ENCODE measurements at regions not wholly inside any gene's neighbourhood (a gene's known extent, or its start where the extent isn't known, plus 50 kb on each side); places are given as distances from the start of the nearest gene placed in this dataset.

DNA sequence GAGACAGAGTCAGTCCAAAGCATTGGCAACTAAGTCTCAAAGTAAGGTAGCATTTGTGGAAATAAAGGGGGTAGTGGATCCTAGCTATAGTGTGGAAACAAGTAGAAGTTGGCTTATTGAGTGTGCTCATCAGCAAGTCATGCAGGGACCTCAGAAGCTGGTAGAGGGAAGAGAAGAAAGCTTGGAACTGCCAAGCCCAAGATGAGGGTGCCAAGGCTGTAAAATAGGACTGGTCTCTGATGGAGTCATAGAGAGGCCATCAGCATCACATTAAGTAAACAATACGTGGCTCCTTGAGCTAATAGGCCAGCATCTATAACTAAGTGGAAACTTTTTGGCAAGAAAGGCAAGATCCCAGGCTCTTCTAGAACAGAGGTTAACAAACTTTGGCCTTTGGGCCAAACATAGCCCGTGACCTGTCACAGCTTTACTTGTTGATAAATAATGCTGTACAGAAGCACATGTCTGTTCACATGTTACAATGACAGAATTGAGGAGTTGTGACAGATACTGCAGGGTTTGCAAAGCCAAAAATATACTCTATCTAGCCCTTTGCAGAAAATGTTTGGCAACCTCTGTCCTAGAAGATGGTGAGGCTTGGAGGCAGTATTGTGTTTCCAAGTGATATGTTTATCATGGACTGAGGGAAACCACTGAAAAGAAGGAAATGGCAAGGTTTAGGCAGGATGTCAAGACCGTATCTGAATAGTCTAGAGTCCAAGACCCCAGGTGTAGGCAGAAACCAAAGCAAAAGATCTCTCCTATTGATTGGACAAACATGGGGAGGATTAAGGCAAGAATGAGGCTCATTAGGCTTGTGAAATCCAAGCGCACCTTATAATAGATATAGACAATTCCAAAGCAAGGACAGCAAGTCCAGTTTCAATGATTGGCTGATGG is 62.5 kb upstream of the CD44 start:
- DNase-seq (ENCODE audit: low spot score): no peak
- TF ChIP-seq, protein P1, sequence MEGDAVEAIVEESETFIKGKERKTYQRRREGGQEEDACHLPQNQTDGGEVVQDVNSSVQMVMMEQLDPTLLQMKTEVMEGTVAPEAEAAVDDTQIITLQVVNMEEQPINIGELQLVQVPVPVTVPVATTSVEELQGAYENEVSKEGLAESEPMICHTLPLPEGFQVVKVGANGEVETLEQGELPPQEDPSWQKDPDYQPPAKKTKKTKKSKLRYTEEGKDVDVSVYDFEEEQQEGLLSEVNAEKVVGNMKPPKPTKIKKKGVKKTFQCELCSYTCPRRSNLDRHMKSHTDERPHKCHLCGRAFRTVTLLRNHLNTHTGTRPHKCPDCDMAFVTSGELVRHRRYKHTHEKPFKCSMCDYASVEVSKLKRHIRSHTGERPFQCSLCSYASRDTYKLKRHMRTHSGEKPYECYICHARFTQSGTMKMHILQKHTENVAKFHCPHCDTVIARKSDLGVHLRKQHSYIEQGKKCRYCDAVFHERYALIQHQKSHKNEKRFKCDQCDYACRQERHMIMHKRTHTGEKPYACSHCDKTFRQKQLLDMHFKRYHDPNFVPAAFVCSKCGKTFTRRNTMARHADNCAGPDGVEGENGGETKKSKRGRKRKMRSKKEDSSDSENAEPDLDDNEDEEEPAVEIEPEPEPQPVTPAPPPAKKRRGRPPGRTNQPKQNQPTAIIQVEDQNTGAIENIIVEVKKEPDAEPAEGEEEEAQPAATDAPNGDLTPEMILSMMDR (IDR thresholded peaks at IDR 0.05; ENCODE audit: borderline replicate concordance, control extremely low read depth, extremely low read depth, insufficient read depth, missing control alignments): no peak
- in situ Hi-C loops (cut with MboI; ENCODE audit: low sequenced_read_pairs, unreplicated experiment): no loop called here

DNA sequence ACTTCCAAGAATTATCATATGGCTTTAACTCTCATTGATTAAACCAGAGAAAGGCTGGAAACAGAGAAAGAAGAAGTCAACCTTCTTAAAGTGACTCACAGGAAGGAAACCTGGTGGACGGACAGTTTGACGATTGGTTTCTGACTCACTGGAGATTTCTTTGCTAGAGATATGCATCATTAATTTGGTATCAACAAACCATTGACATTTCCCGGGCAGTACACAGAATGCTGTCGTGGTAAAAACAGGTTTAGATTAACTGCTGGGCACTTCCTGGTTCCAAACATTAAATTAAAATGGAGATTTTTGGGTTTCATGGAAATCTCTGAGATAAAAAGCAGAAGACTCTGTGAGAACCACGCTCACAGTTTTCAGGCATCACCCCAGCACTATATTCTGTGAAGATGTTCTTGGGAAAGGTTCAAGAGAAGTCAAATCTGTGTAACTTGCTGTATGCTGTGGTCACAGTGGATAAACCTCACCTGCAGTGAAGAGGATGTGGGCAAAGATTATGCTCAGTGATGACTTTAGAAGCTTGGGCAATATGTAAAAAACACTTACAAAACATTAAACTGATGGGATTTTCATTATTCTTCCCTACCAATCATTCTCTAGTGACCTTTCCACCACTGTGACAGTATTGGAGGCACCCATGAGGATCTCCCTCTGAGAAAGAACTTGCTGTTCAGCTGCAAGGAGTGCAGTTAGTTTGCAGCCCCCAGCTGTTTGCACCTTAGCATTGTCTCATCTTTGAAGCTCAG is 61.1 kb upstream of the CD44 start:
- TF ChIP-seq, protein P1 (IDR thresholded peaks at IDR 0.05; ENCODE audit: borderline replicate concordance, control extremely low read depth, extremely low read depth, insufficient read depth, missing control alignments): no peak
- in situ Hi-C loops (cut with MboI; ENCODE audit: low sequenced_read_pairs, unreplicated experiment): no loop called here

DNA sequence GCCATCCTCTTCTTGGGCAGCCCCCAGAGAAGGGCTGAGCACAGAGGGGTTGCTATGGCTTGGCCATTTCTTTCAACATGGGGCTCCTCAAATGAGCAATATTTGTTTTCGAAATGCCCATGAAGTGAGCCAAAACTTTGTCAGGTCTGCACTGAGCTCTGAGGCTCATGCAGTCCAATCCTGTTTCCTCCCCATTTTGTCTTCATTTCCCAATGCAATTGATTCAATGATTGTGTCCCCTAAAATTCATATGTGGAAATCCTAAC is 60.6 kb upstream of the CD44 start:
- TF ChIP-seq, protein P1 (IDR thresholded peaks at IDR 0.05; ENCODE audit: borderline replicate concordance, control extremely low read depth, extremely low read depth, insufficient read depth, missing control alignments): no peak
- in situ Hi-C loops (cut with MboI; ENCODE audit: low sequenced_read_pairs, unreplicated experiment): no loop called here
- DNase-seq (ENCODE audit: low spot score): no peak

More for the DNA sequence above, 61.1 kb upstream of the CD44 start:
- peak; percentile 28 for DNase-seq (ENCODE audit: low spot score)

DNA sequence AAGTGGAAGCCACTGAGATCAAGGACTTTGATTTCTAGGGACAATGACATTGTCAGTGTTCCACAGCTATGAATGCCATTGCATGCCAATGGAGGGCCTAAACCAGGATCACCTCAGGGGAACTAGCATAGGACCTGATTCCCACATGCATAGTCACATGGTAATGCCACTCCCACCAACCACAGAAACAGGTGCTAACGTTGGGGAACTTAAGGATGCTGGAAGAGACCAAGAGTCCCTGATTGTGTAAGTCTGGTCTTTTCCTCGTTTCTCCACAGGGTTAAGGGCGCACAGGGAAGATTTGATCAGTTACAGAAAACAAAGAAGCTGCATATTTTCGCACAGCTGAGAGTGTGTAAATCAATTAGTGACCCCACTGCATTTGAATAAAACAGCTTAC is 59.4 kb upstream of the CD44 start:
- in situ Hi-C loops (cut with MboI; ENCODE audit: low sequenced_read_pairs, unreplicated experiment): no loop called here
- TF ChIP-seq, protein P1 (IDR thresholded peaks at IDR 0.05; ENCODE audit: borderline replicate concordance, control extremely low read depth, extremely low read depth, insufficient read depth, missing control alignments): no peak
- DNase-seq (ENCODE audit: low spot score): no peak

DNA sequence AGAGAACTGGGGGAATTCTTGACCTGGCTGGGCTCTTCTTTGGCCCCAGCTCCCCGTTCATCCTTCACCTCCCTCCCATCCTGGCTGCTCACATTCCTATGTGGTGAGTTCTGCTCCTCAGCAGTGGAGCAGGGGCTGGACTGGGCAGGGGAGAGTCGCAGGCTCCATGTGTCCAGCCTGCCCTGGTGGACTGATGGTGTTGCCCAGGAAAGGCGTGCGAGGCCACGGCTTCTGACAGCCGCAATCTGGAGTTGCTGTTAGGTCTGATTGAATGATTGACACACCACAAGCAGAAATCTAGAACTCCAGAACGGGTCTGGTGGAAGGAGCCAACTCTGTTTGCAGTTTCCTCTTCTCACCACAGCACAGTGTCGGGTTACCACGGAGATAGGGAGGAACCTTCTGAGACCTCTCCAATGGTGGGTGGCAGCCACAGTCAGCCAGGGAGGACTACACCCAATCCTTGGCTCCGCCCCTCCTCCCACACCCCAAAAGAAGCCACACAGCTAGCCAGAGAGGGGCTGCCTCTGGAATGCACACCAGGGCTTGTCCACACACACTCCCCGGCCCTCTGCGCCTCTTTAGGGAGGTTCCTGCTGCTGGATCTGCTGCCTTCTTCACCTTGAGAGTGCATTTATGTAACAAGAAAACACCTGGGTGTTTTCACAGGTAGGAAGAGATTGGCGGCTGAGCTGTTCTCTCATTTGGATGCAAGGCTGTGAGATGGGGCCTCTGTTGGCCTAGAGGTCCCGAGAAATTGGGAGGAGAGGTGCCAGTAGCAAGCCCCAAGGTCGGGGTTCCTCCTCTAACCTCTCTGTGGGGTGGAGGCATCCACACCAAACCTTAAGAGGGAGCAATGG is 56.4 kb upstream of the CD44 start:
- in situ Hi-C loops (cut with MboI; ENCODE audit: low sequenced_read_pairs, unreplicated experiment): no loop called here
- peak; percentile 83 for DNase-seq (ENCODE audit: low spot score)
- TF ChIP-seq, protein P1 (IDR thresholded peaks at IDR 0.05; ENCODE audit: borderline replicate concordance, control extremely low read depth, extremely low read depth, insufficient read depth, missing control alignments): no peak

DNA sequence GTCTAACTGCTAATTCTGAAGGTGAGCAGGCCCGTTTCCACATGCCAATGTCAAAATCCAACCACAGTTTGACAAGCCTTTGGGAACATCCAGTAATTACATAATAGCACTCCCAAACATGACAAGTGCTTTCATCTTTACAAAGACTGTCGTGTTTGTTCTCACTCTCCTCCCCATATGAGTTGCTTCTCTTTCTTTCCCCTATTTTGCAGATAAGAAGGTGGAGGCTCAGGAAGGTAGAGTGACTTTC is 55.9 kb upstream of the CD44 start:
- TF ChIP-seq, protein P1 (IDR thresholded peaks at IDR 0.05; ENCODE audit: borderline replicate concordance, control extremely low read depth, extremely low read depth, insufficient read depth, missing control alignments): no peak
- no peak for DNase-seq (ENCODE audit: low spot score)
- in situ Hi-C loops (cut with MboI; ENCODE audit: low sequenced_read_pairs, unreplicated experiment): no loop called here

Measured in GM13976 (cell line).